Right cardiac atrium (tissue), 5 donors: ENCODE measurements at regions not wholly inside any gene's neighbourhood (a gene's known extent, or its start where the extent isn't known, plus 50 kb on each side); places are given as distances from the start of the nearest gene placed in this dataset.

ENCODE experiments used
- ATAC-seq, 2 donors: fragments of 200-7000 bp; cut with Tn5 transposase; one replicate each; pipeline versions ENCODE4 v1.8.0 to v1.9.1; 2020; ENCODE audit warnings: moderate library complexity in 2 of 2, mild to moderate bottlenecking in 1 of 2
- DNase-seq, 3 donors: peaks; one replicate each; pipeline ENCODE4 v3.0.0-alpha.2; 2020
- H3K27ac ChIP-seq: one replicate; pipeline ENCODE4 v1.5.1; 2013; ENCODE audit warnings: mild to moderate bottlenecking, low read length, control low read depth, moderate library complexity
- H3K27me3 ChIP-seq: one replicate; pipeline ENCODE4 v1.6.1; 2013; ENCODE audit not compliant: control insufficient read depth, insufficient read depth
- H3K4me1 ChIP-seq: one replicate; pipeline ENCODE4 v1.6.1; 2013; ENCODE audit warnings: low read length; ENCODE audit not compliant: control insufficient read depth, insufficient read depth
- H3K4me3 ChIP-seq: one replicate; pipeline ENCODE4 v1.5.1; 2013; ENCODE audit warnings: low read length, control low read depth
- H3K9me3 ChIP-seq: one replicate; pipeline ENCODE4 v1.6.1; 2013; ENCODE audit warnings: low read length; ENCODE audit not compliant: control insufficient read depth
- WGBS: extraction: QIAGEN DNeasy Blood & Tissue Kit; methylation state at CpG from one replicate; pipeline ENCODE4 v1.1.7; 2013; 5-methylcytosine and 5-hydroxymethylcytosine counted together
- intact Hi-C, 4 donors: fragments of 100-400 bp; cut with DNase I; formaldehyde crosslinking; loops; one replicate each; pipeline versions ENCODE4 v1.11.0 to v1.14.0; 2022 to 2023
- donor health status: healthy with polysubstance abuse.
- donor health status: DM: no; HTN: yes; CAD: no.
- donor health status: DM: no; HTN: no; CAD: no.
- donor health status: DM: no; HTN: yes; CAD: no; lungs with severe emphysema.
- donor health status: DM: yes; HTN: yes; CAD: no.

GRCh38 chr11:33525789-33526188, 174.8 kb downstream of the C11orf91 start:
- Histone ChIP-seq H3K27me3 (no peaks in the 10 kb centered on the region), H3K9me3 (no peaks in the 10 kb centered on the region), H3K4me1 (no peaks in the 10 kb centered on the region), H3K4me3 (no peak overlapping the region), H3K27ac (no peak overlapping the region)
- ATAC-seq (no peak), DNase-seq (no peak)
- WGBS = 75% methylated on average over 4 of the region's 4 CpGs
- intact Hi-C loops = no loop called here

GRCh38 chr11:33521384-33521783, 179.2 kb downstream of the C11orf91 start:
- H3K4me1 ChIP-seq = no peaks in the 10 kb centered on the region
- H3K9me3 ChIP-seq = no peaks in the 10 kb centered on the region
- H3K4me3 ChIP-seq = no peak overlapping the region
- H3K27ac ChIP-seq = no peak overlapping the region
- DNase-seq (no peak), ATAC-seq (no peak)
- intact Hi-C loops = no loop called here
- H3K27me3 ChIP-seq = no peaks in the 10 kb centered on the region
- 84% methylated on average over 3 of the region's 3 CpGs for WGBS

- intact Hi-C loops = no loop called here
- WGBS = 0% methylated on average over 1 of the region's 1 CpG
These were observed 180.5 kb downstream of the C11orf91 start for GRCh38 chr11:33520112-33520511.

GRCh38 chr11:33515347-33515746, 185.3 kb downstream of the C11orf91 start:
- DNase-seq (no peak), ATAC-seq (no peak)
- H3K4me1 ChIP-seq = no peaks in the 10 kb centered on the region
- intact Hi-C loops = no loop called here
- no peaks in the 10 kb centered on the region for H3K27me3 ChIP-seq
- H3K27ac ChIP-seq = no peak overlapping the region
- H3K4me3 ChIP-seq = no peak overlapping the region
- 55% methylated on average over 5 of the region's 5 CpGs for WGBS
- no peaks in the 10 kb centered on the region for H3K9me3 ChIP-seq

More at GRCh38 chr11:33520112-33520511, 180.5 kb downstream of the C11orf91 start:
- Histone ChIP-seq H3K9me3 (no peaks in the 10 kb centered on the region), H3K27ac (no peak overlapping the region), H3K4me3 (no peak overlapping the region), H3K4me1 (no peaks in the 10 kb centered on the region), H3K27me3 (no peaks in the 10 kb centered on the region)
- DNase-seq (no peak), ATAC-seq (no peak)

GRCh38 chr11:33514079-33514925, 186.3 kb downstream of the C11orf91 start:
- DNase-seq (no peak), ATAC-seq (no peak)
- no peaks in the 10 kb centered on the region for H3K27me3 ChIP-seq
- H3K27ac ChIP-seq = no peak overlapping the region
- no peaks in the 10 kb centered on the region for H3K9me3 ChIP-seq
- no peaks in the 10 kb centered on the region for H3K4me1 ChIP-seq
- WGBS = 72% methylated on average over 6 of the region's 6 CpGs
- H3K4me3 ChIP-seq = no peak overlapping the region
- intact Hi-C loops = no loop called here

GRCh38 chr11:33509632-33510031, 191.0 kb downstream of the C11orf91 start:
- WGBS = 87% methylated on average over 3 of the region's 3 CpGs
- Histone ChIP-seq H3K4me3 (no peak overlapping the region), H3K4me1 (no peaks in the 10 kb centered on the region), H3K9me3 (no peaks in the 10 kb centered on the region), H3K27me3 (no peaks in the 10 kb centered on the region), H3K27ac (no peak overlapping the region)
- intact Hi-C loops = loop anchor here in 1 of 4 donors (5.0 kb wide), 1 partner anchor 52 kb away; no protein-coding TSS in a partner anchor
- ATAC-seq (no peak), DNase-seq (no peak)

GRCh38 chr11:33507967-33508366, 192.7 kb downstream of the C11orf91 start:
- Histone ChIP-seq H3K9me3 (no peaks in the 10 kb centered on the region), H3K27ac (no peak overlapping the region), H3K27me3 (no peaks in the 10 kb centered on the region), H3K4me3 (no peak overlapping the region), H3K4me1 (no peaks in the 10 kb centered on the region)
- ATAC-seq (no peak), DNase-seq (no peak)
- 39% methylated on average over 3 of the region's 3 CpGs for WGBS
- intact Hi-C loops = loop anchor here in 1 of 4 donors (5.0 kb wide), 1 partner anchor 51 kb away; no protein-coding TSS in a partner anchor

GRCh38 chr11:33507356-33507755, 193.3 kb downstream of the C11orf91 start:
- 65% methylated on average over 3 of the region's 3 CpGs for WGBS
- DNase-seq = no peak
- intact Hi-C loops = loop anchor here in 1 of 4 donors (5.0 kb wide), 1 partner anchor 50 kb away; no protein-coding TSS in a partner anchor

GRCh38 chr11:33505093-33505492, 195.5 kb downstream of the C11orf91 start:
- 47% methylated on average over 3 of the region's 3 CpGs for WGBS
- intact Hi-C loops = loop anchor here in 1 of 4 donors (5.0 kb wide), 1 partner anchor 48 kb away; no protein-coding TSS in a partner anchor
- DNase-seq (no peak), ATAC-seq (no peak)
- Histone ChIP-seq H3K27me3 (no peaks in the 10 kb centered on the region), H3K27ac (no peak overlapping the region), H3K4me1 (no peaks in the 10 kb centered on the region), H3K9me3 (no peaks in the 10 kb centered on the region), H3K4me3 (no peak overlapping the region)

More at GRCh38 chr11:33507356-33507755, 193.3 kb downstream of the C11orf91 start:
- H3K4me3 ChIP-seq = no peak overlapping the region
- H3K27me3 ChIP-seq = no peaks in the 10 kb centered on the region
- H3K27ac ChIP-seq = no peak overlapping the region
- no peaks in the 10 kb centered on the region for H3K4me1 ChIP-seq
- no peak for ATAC-seq
- H3K9me3 ChIP-seq = no peaks in the 10 kb centered on the region

GRCh38 chr11:33500861-33501479, 199.7 kb downstream of the C11orf91 start:
- Histone ChIP-seq H3K27me3 (no peaks in the 10 kb centered on the region), H3K4me1 (no peaks in the 10 kb centered on the region), H3K4me3 (no peak overlapping the region), H3K27ac (no peak overlapping the region), H3K9me3 (no peaks in the 10 kb centered on the region)
- ATAC-seq = no peak
- DNase-seq = no peak
- WGBS = 20% methylated on average over 2 of the region's 2 CpGs
- intact Hi-C loops = no loop called here

- H3K4me1 ChIP-seq = no peaks in the 10 kb centered on the region
- H3K27me3 ChIP-seq = no peaks in the 10 kb centered on the region
- intact Hi-C loops = no loop called here
- H3K9me3 ChIP-seq = no peaks in the 10 kb centered on the region
- 81% methylated on average over 1 of the region's 1 CpG for WGBS
- no peak for ATAC-seq
- H3K4me3 ChIP-seq = no peak overlapping the region
- no peak overlapping the region for H3K27ac ChIP-seq
- DNase-seq = no peak
These were observed 200.3 kb downstream of the C11orf91 start for GRCh38 chr11:33500332-33500731.
